CD4-positive, alpha-beta T cell treated with Interleukin-2 at 100 ng/mL for 4 hours (primary cell): ENCODE measurements at regions not wholly inside any gene's neighbourhood (a gene's known extent, or its start where the extent isn't known, plus 50 kb on each side); places are given as distances from the start of the nearest gene placed in this dataset.

Experiments
- DNase-seq: peaks from one replicate; pipeline ENCODE4 v3.0.0-alpha.2; 2020; ENCODE audit warnings: low spot score

- no peak for DNase-seq
These were observed 450.6 kb upstream of the SORCS1 start for GRCh38 chr10:107614939-107615685.

- DNase-seq: no peak
These were observed 446.6 kb upstream of the SORCS1 start for GRCh38 chr10:107611115-107611514.

- no peak for DNase-seq
These were observed 424.6 kb upstream of the SORCS1 start for GRCh38 chr10:107589081-107589480.

GRCh38 chr10:107585630-107586029 lies 421.1 kb upstream of the SORCS1 start:
- no peak for DNase-seq

- DNase-seq: no peak
These were observed 419.5 kb upstream of the SORCS1 start for GRCh38 chr10:107583974-107584373.

GRCh38 chr10:107579970-107580369 lies 415.5 kb upstream of the SORCS1 start:
- DNase-seq: no peak

GRCh38 chr10:107577221-107577620 lies 412.7 kb upstream of the SORCS1 start:
- DNase-seq: no peak

GRCh38 chr10:107576746-107577145 lies 412.2 kb upstream of the SORCS1 start:
- no peak for DNase-seq

- DNase-seq: no peak
These were observed 400.5 kb upstream of the SORCS1 start for GRCh38 chr10:107565014-107565413.

- DNase-seq: no peak
These were observed 396.7 kb upstream of the SORCS1 start for GRCh38 chr10:107561136-107561650.

GRCh38 chr10:107557916-107558315 lies 393.4 kb upstream of the SORCS1 start:
- no peak for DNase-seq

GRCh38 chr10:107554333-107554732 lies 389.8 kb upstream of the SORCS1 start:
- DNase-seq: no peak

- no peak for DNase-seq
These were observed 389.0 kb upstream of the SORCS1 start for GRCh38 chr10:107553470-107553869.

- DNase-seq: no peak
These were observed 388.5 kb upstream of the SORCS1 start for GRCh38 chr10:107552963-107553362.

GRCh38 chr10:107548301-107548700 lies 383.8 kb upstream of the SORCS1 start:
- DNase-seq: no peak

GRCh38 chr10:107546986-107547385 lies 382.5 kb upstream of the SORCS1 start:
- DNase-seq: no peak

GRCh38 chr10:107546284-107546683 lies 381.8 kb upstream of the SORCS1 start:
- DNase-seq: no peak

- DNase-seq: no peak
These were observed 381.2 kb upstream of the SORCS1 start for GRCh38 chr10:107545717-107546116.

GRCh38 chr10:107544706-107545520 lies 380.4 kb upstream of the SORCS1 start:
- DNase-seq: no peak

- DNase-seq: no peak
These were observed 378.1 kb upstream of the SORCS1 start for GRCh38 chr10:107542607-107543006.

- no peak for DNase-seq
These were observed 377.5 kb upstream of the SORCS1 start for GRCh38 chr10:107542016-107542415.

- no peak for DNase-seq
These were observed 376.5 kb upstream of the SORCS1 start for GRCh38 chr10:107540981-107541380.

- DNase-seq: no peak
These were observed 364.8 kb upstream of the SORCS1 start for GRCh38 chr10:107529350-107529749.
